Mesodermal cell (in vitro differentiated cells): ENCODE measurements at regions not wholly inside any gene's neighbourhood (a gene's known extent, or its start where the extent isn't known, plus 50 kb on each side); places are given as distances from the start of the nearest gene placed in this dataset.

Experiments used
- H3K27ac ChIP-seq: 2 replicates; pipeline ENCODE4 v1.7.0; 2013; ENCODE audit warnings: mild to moderate bottlenecking, low read depth, low read length, moderate library complexity; ENCODE audit not compliant: severe bottlenecking
- H3K36me3 ChIP-seq: 2 replicates; pipeline ENCODE4 v1.7.1; 2013; ENCODE audit warnings: mild to moderate bottlenecking, low read length, moderate library complexity; ENCODE audit not compliant: control insufficient read depth, insufficient read depth
- H3K4me1 ChIP-seq: one replicate; pipeline ENCODE4 v1.7.1; 2013; ENCODE audit warnings: mild to moderate bottlenecking, low read length; ENCODE audit not compliant: insufficient read depth, control insufficient read depth, poor library complexity, severe bottlenecking
- H3K4me3 ChIP-seq: 2 replicates; pipeline ENCODE4 v1.7.0; 2013; ENCODE audit warnings: low read length, control low read depth, mild to moderate bottlenecking; ENCODE audit not compliant: insufficient read depth, poor library complexity, severe bottlenecking; ENCODE audit errors: extremely low read depth
- H3K9me3 ChIP-seq: 2 replicates; pipeline ENCODE4 v1.7.1; 2013; ENCODE audit warnings: mild to moderate bottlenecking, low read length, moderate library complexity; ENCODE audit not compliant: control insufficient read depth
- WGBS, 2 experiments: methylation state at CpG; one replicate each; pipeline ENCODE4 v1.1.5; 2013; ENCODE audit warnings: missing lambda C conversion rate in 2 of 2; ENCODE audit not compliant: insufficient coverage in 2 of 2; 5-methylcytosine and 5-hydroxymethylcytosine counted together

- H3K27ac ChIP-seq: no peak overlapping the region
- H3K4me1 ChIP-seq: no peaks in the 10 kb centered on the region
- 54 to 83% methylated on average over 2 to 3 of the region's 4 CpGs for WGBS, 2 experiments
- no peak overlapping the region for H3K4me3 ChIP-seq
- H3K36me3 ChIP-seq: no peaks in the 10 kb centered on the region
- no peaks in the 10 kb centered on the region for H3K9me3 ChIP-seq
Observed at GRCh38 chr12:108462686-108463085, 52.4 kb upstream of the FICD start.

DNA sequence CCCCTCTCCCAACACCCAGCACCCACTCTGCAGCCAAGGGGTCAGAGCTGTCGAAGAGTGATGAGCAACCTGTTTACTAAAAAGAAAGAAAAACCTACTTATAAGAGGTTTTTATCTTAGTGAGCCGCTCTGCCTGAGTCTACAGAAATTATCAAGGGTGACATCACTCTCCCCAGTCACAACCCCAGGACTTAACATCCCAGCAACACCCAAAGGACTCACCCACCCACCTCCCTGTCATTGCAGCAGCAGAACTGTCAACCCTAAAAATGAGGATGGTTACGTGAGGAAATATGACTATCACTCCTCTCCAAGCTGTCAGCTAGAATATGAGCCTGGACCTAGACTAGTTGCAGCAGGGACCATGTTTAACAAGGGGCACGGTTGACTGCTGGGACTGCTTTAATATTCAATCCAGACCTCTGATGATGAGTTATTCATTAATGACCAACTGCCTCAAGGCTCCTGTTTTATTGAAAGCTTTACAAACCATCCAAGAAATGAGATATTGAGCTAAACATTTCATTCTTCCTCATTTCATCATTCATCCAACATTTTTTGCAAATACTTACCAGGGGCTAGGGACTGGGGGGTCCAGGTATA is 53.9 kb upstream of the FICD start:
- 93 to 94% methylated on average over 2 to 3 of the region's 4 CpGs for WGBS, 2 experiments
- H3K36me3 ChIP-seq: no peaks in the 10 kb centered on the region
- no peak overlapping the region for H3K4me3 ChIP-seq
- no peaks in the 10 kb centered on the region for H3K4me1 ChIP-seq
- no peaks in the 10 kb centered on the region for H3K9me3 ChIP-seq
- H3K27ac ChIP-seq: no peak overlapping the region

GRCh38 chr12:108459149-108459548 is 55.9 kb upstream of the FICD start:
- WGBS, 2 experiments: 83 to 100% methylated on average over 2 to 3 of the region's 3 CpGs
- Histone ChIP-seq H3K36me3 (no peaks in the 10 kb centered on the region), H3K4me3 (no peak overlapping the region), H3K4me1 (no peaks in the 10 kb centered on the region), H3K27ac (no peak overlapping the region), H3K9me3 (no peaks in the 10 kb centered on the region)

DNA sequence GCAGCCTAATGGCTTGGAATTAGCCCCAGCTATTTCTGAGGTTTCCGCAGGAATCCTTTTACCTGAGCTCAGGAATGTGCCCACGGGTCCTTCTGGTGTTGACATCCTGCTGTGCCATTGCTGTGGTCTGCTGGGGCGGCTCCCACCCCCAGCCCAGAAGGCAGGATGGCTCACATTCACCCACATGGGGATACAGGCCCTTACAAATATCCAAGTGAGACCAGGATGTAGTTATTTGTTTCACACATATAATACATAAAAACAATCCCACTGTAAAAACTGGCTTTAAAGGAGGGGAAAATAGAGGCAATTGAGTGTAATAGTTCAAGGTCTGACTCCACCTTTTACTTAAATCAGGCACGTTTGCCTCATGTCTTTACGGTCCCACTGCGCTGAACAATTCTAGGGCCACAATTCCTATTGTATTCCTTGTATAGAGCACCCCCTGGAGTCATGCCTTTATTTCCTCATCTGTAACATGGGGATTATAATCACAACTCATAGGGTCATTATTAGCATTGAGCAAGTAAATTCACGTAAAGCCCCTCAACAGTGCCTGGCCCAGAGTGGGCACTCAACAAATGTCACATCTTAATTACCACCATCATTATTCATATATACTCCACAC is 57.2 kb upstream of the FICD start:
- H3K27ac ChIP-seq: no peak overlapping the region
- no peaks in the 10 kb centered on the region for H3K9me3 ChIP-seq
- no peak overlapping the region for H3K4me3 ChIP-seq
- 62 to 69% methylated on average over 6 to 7 of the region's 7 CpGs for WGBS, 2 experiments
- no peaks in the 10 kb centered on the region for H3K36me3 ChIP-seq
- no peaks in the 10 kb centered on the region for H3K4me1 ChIP-seq

GRCh38 chr12:108457006-108457733 is 57.9 kb upstream of the FICD start:
- no peak overlapping the region for H3K4me3 ChIP-seq
- no peak overlapping the region for H3K27ac ChIP-seq
- no peaks in the 10 kb centered on the region for H3K4me1 ChIP-seq
- H3K36me3 ChIP-seq: no peaks in the 10 kb centered on the region
- 35 to 52% methylated on average over 3 to 4 of the region's 4 CpGs for WGBS, 2 experiments
- H3K9me3 ChIP-seq: no peaks in the 10 kb centered on the region

GRCh38 chr12:108455706-108456105 is 59.4 kb upstream of the FICD start:
- no peak overlapping the region for H3K4me3 ChIP-seq
- no peaks in the 10 kb centered on the region for H3K4me1 ChIP-seq
- 89 to 100% methylated on average over 3 of the region's 4 CpGs for WGBS, 2 experiments
- H3K9me3 ChIP-seq: no peaks in the 10 kb centered on the region
- H3K36me3 ChIP-seq: no peaks in the 10 kb centered on the region
- H3K27ac ChIP-seq: no peak overlapping the region

- 90 to 94% methylated on average over 3 to 5 of the region's 5 CpGs for WGBS, 2 experiments
- H3K27ac ChIP-seq: no peak overlapping the region
- H3K4me1 ChIP-seq: no peaks in the 10 kb centered on the region
- H3K36me3 ChIP-seq: no peaks in the 10 kb centered on the region
- H3K9me3 ChIP-seq: no peaks in the 10 kb centered on the region
- no peak overlapping the region for H3K4me3 ChIP-seq
Observed at GRCh38 chr12:108454539-108455139, 60.4 kb upstream of the FICD start.

DNA sequence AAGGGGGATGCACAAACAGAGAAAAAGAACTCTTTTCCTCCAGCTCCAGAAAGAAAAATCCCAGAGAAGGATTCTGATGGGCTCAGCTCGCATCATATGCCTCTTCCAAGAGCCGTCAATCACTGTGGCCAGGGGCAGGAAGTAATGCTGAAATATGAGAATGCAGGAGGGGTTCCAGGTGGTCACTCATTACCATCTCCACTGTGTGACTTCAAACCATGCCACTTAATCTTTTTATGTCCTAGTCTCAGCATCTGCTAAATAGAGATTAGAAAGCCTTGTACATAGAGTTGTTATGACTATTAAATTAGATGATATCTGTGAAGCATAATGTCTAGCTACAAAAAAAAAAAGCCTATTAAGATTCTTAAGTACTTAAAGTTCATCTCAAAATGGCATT is 65.6 kb upstream of the FICD start:
- H3K4me1 ChIP-seq: peaks cover 14% of the 10 kb centered on the region
- H3K27ac ChIP-seq: no peak overlapping the region
- no peaks in the 10 kb centered on the region for H3K9me3 ChIP-seq
- no peaks in the 10 kb centered on the region for H3K36me3 ChIP-seq
- no peak overlapping the region for H3K4me3 ChIP-seq
- WGBS, 2 experiments: no CpG with 5 or more reads among the region's 2 CpGs

DNA sequence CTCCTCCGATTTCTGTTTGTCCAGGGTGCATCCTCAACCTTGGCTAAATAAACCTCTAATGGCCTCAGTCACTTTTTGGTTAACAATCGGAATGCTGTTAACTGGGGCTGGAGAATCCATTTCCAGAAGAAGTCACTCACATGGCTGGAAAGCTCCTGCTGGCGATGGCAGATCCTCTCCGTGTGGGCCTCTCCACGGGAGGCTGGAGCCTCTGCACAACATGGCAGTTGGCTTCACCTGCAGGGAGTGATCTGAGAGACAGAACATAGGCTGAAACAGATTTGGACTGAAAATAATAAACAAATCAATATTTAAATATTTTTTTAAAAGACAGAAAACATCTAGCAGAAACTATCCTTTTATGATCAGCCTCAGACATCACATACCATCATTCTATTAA is 66.8 kb upstream of the FICD start:
- Histone ChIP-seq H3K36me3 (no peaks in the 10 kb centered on the region), H3K4me3 (no peak overlapping the region), H3K27ac (no peak overlapping the region), H3K9me3 (no peaks in the 10 kb centered on the region), H3K4me1 (peaks cover 14% of the 10 kb centered on the region)
- WGBS, 2 experiments: 84 to 93% methylated on average over 2 to 5 of the region's 5 CpGs

DNA sequence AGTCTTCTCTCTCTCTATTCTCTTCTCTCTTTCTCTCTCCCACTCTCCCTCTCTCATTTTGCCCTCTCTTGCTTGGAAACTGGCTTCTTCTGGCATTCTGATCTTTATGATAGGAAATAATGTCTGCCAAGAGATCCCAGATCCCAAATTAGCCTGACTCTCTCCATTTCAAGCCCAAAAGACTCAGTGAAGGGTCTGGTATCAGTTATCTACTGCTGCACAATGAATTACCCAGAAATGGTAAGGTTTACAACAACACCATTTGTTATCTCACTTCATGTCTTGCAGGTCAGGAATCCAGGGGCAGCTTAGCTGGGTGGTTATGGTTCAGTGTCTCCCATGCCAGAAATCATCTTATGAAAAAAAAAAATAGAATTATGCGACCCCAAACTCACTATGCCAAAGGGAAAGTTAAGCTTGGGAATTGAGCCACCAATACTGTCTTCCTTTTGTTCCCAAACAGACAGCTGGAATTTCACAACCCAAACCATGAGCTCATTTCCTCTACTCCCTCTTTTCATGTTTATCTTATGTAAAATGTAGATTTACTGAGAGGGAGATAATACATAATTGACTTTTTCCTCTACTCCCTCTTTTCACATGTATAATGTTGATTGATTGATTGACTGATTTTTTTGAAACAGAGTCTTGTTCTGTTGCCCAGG is 67.8 kb upstream of the FICD start:
- Histone ChIP-seq H3K27ac (peak overlapping the region; percentile 82), H3K4me1 (peaks cover 18% of the 10 kb centered on the region), H3K9me3 (no peaks in the 10 kb centered on the region), H3K4me3 (no peak overlapping the region), H3K36me3 (no peaks in the 10 kb centered on the region)
- 44% methylated on average over 1 of the region's 1 CpG; no CpG with 5 or more reads in 1 of the 2 experiments for WGBS, 2 experiments
